Activated CD8-positive, alpha-beta T cell treated with anti-CD3 and anti-CD28 coated beads, Interleukin-2, amount 10 ng/mL, durations not matched to agents 7 days and 5 days (primary cell): ENCODE measurements at regions not wholly inside any gene's neighbourhood (a gene's known extent, or its start where the extent isn't known, plus 50 kb on each side); places are given as distances from the start of the nearest gene placed in this dataset.
"Not testable (repeated sequence)": the region's sequence is repeated elsewhere in the genome, so short reads cannot be mapped to it uniquely, and the experiment has no call there.

Source experiments
- ATAC-seq: fragments of 150-1000 bp; cut with Tn5 transposase; one replicate; pipeline ENCODE4 v1.10.0; 2021; ENCODE audit warnings: moderate library complexity
- CTCF ChIA-PET: fragments of 350-600 bp; sonication (Branson Sonifier 250); formaldehyde crosslinking; loops from one replicate; lab custom pipeline; 2021; ENCODE audit warnings: antibody characterized with exemption; lab: Charles Lee
- POLR2A ChIA-PET: fragments of 350-600 bp; sonication (Branson Sonifier 250); formaldehyde crosslinking; loops from one replicate; lab custom pipeline; 2021; ENCODE audit warnings: antibody characterized with exemption; lab: Charles Lee
- DNase-seq: peaks from one replicate; pipeline ENCODE4 v3.0.0-alpha.2; 2020
- H3K27ac Mint-ChIP-seq: one replicate; pipeline ENCODE4 v1.8.0; 2021; ENCODE audit warnings: mild to moderate bottlenecking, mixed read lengths
- H3K27me3 Mint-ChIP-seq: one replicate; pipeline ENCODE4 v1.8.0; 2021; ENCODE audit warnings: low read depth, mixed read lengths
- H3K36me3 Mint-ChIP-seq: one replicate; pipeline ENCODE4 v1.8.0; 2021; ENCODE audit warnings: low read depth, mixed read lengths
- H3K4me1 Mint-ChIP-seq: one replicate; pipeline ENCODE4 v1.8.0; 2021; ENCODE audit warnings: low read depth, mixed read lengths
- H3K4me3 Mint-ChIP-seq: one replicate; pipeline ENCODE4 v1.8.0; 2021; ENCODE audit warnings: mild to moderate bottlenecking, mixed read lengths
- H3K9me3 Mint-ChIP-seq: one replicate; pipeline ENCODE4 v1.8.0; 2022; ENCODE audit warnings: mixed read lengths; ENCODE audit not compliant: insufficient read depth

GRCh38 chr10:94133239-94133638, 139.5 kb downstream of the PLCE1 start:
- no peaks in the 10 kb centered on the region for H3K4me1 Mint-ChIP-seq
- ChIA-PET CTCF (no interaction called here), POLR2A (no interaction called here)
- no peak overlapping the region for H3K4me3 Mint-ChIP-seq
- H3K9me3 Mint-ChIP-seq: no peaks in the 10 kb centered on the region
- no peak overlapping the region for H3K27ac Mint-ChIP-seq
- no peaks in the 10 kb centered on the region for H3K36me3 Mint-ChIP-seq
- H3K27me3 Mint-ChIP-seq: peaks cover 2% of the 10 kb centered on the region
- ATAC-seq (no peak), DNase-seq (no peak)

- POLR2A ChIA-PET: no interaction called here
- ATAC-seq: no peak
- no peak overlapping the region for H3K4me3 Mint-ChIP-seq
- DNase-seq: no peak
- no peaks in the 10 kb centered on the region for H3K36me3 Mint-ChIP-seq
- no peaks in the 10 kb centered on the region for H3K4me1 Mint-ChIP-seq
- H3K27me3 Mint-ChIP-seq: peaks cover 2% of the 10 kb centered on the region
- H3K27ac Mint-ChIP-seq: no peak overlapping the region
- no peaks in the 10 kb centered on the region for H3K9me3 Mint-ChIP-seq
- CTCF ChIA-PET: no interaction called here
These were observed 144.0 kb downstream of the PLCE1 start for GRCh38 chr10:94137747-94138146.

GRCh38 chr10:94138391-94138790, 144.7 kb downstream of the PLCE1 start:
- DNase-seq (no peak), ATAC-seq (no peak)
- Mint-ChIP-seq H3K27ac (no peak overlapping the region), H3K4me3 (no peak overlapping the region), H3K9me3 (no peaks in the 10 kb centered on the region), H3K27me3 (peaks cover 2% of the 10 kb centered on the region), H3K36me3 (no peaks in the 10 kb centered on the region), H3K4me1 (no peaks in the 10 kb centered on the region)
- POLR2A ChIA-PET: no interaction called here
- CTCF ChIA-PET: no interaction called here

GRCh38 chr10:94143261-94143660, 149.5 kb downstream of the PLCE1 start:
- DNase-seq (no peak), ATAC-seq (no peak)
- Mint-ChIP-seq H3K36me3 (no peaks in the 10 kb centered on the region), H3K4me1 (no peaks in the 10 kb centered on the region), H3K27me3 (no peaks in the 10 kb centered on the region), H3K27ac (no peak overlapping the region), H3K9me3 (no peaks in the 10 kb centered on the region), H3K4me3 (no peak overlapping the region)
- CTCF ChIA-PET: no interaction called here
- POLR2A ChIA-PET: no interaction called here

DNA sequence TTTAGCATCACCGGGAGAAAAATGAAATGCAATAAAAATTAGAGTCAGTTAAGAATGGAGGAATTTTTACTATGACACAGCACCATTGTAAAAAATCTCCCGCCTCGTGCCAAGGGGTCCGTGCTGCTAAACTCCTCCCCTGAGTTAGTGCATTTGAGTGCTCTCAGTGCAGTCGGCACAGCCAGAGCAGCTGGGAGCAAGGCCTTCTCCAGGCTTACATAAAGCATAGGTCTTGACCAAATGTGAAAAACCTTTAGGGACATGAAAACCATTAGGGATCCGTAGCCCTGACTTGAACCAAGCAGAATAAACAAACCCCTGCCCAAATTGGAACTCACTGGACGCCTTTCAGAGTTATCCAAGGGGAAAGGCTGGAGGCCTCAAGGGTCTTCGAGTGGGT, 152.6 kb downstream of the PLCE1 start:
- no peak for ATAC-seq
- Mint-ChIP-seq H3K27me3 (no peaks in the 10 kb centered on the region), H3K9me3 (no peaks in the 10 kb centered on the region), H3K36me3 (no peaks in the 10 kb centered on the region), H3K4me1 (no peaks in the 10 kb centered on the region), H3K4me3 (no peak overlapping the region), H3K27ac (no peak overlapping the region)
- ChIA-PET POLR2A (no interaction called here), CTCF (no interaction called here)
- DNase-seq: no peak

- no peak for ATAC-seq
- no peak overlapping the region for H3K27ac Mint-ChIP-seq
- CTCF ChIA-PET: no interaction called here
These were observed 153.0 kb downstream of the PLCE1 start for GRCh38 chr10:94146746-94147145.

DNA sequence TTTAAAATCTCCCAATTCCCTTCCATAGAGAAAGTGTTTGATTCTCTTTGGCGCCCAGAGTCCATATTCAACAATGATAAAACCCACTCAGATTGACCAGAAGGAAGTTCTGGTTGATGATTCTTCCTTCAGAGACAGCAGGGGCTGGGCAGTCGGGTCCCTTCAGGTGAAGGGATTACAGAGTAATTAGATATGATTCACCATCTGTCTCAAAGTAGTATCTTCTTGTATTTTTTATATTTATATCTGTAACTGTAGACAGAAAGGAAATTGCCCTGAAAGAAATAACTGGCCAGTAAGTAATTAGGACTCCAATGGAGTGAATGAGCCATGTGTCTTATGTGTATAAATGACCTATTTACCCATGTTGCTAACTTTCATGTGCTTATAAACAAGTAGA, 156.0 kb downstream of the PLCE1 start:
- CTCF ChIA-PET: no interaction called here
- Mint-ChIP-seq H3K4me1 (no peaks in the 10 kb centered on the region), H3K36me3 (no peaks in the 10 kb centered on the region), H3K9me3 (no peaks in the 10 kb centered on the region), H3K27me3 (no peaks in the 10 kb centered on the region), H3K27ac (no peak overlapping the region), H3K4me3 (no peak overlapping the region)
- ATAC-seq (no peak), DNase-seq (no peak)
- POLR2A ChIA-PET: no interaction called here

More at GRCh38 chr10:94146746-94147145, 153.0 kb downstream of the PLCE1 start:
- Mint-ChIP-seq H3K36me3 (no peaks in the 10 kb centered on the region), H3K4me1 (no peaks in the 10 kb centered on the region), H3K27me3 (no peaks in the 10 kb centered on the region), H3K9me3 (no peaks in the 10 kb centered on the region), H3K4me3 (no peak overlapping the region)
- no peak for DNase-seq
- POLR2A ChIA-PET: no interaction called here

GRCh38 chr10:94150541-94151184, 156.9 kb downstream of the PLCE1 start:
- no peaks in the 10 kb centered on the region for H3K9me3 Mint-ChIP-seq
- no peaks in the 10 kb centered on the region for H3K4me1 Mint-ChIP-seq
- H3K36me3 Mint-ChIP-seq: no peaks in the 10 kb centered on the region
- CTCF ChIA-PET: no interaction called here
- DNase-seq (no peak), ATAC-seq (no peak)
- H3K4me3 Mint-ChIP-seq: no peak overlapping the region
- H3K27ac Mint-ChIP-seq: no peak overlapping the region
- POLR2A ChIA-PET: no interaction called here
- H3K27me3 Mint-ChIP-seq: no peaks in the 10 kb centered on the region

DNA sequence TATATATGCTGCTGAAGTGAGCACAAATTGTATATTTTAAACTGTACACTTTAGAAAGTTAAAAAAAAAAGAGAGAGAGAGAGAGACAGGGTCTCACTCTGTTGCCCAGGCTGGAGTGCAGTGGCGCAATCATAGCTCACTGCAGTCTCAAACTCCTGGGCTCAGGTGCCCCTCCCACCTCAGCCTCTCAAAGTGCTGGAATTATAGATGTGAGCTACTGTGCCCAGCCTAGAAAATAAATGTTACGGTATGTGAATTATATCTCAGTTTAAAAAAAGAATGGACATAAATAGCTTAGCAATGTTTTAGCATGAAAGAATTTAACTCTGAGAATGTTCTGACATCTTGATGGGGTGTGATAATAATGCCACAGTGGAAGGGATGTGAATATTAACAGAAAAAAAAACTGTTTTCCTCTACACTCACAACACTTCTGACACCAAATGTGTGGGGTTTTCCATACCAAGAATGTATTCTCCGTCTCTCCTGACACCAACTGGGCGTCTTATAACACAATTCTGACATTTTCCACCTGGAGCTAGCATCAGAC, 162.1 kb downstream of the PLCE1 start:
- H3K36me3 Mint-ChIP-seq: no peaks in the 10 kb centered on the region
- H3K27ac Mint-ChIP-seq: no peak overlapping the region
- H3K27me3 Mint-ChIP-seq: no peaks in the 10 kb centered on the region
- DNase-seq (no peak), ATAC-seq (no peak)
- POLR2A ChIA-PET: no interaction called here
- no peak overlapping the region for H3K4me3 Mint-ChIP-seq
- no peaks in the 10 kb centered on the region for H3K9me3 Mint-ChIP-seq
- no peaks in the 10 kb centered on the region for H3K4me1 Mint-ChIP-seq
- CTCF ChIA-PET: no interaction called here

GRCh38 chr10:94156453-94156852, 162.7 kb downstream of the PLCE1 start:
- Mint-ChIP-seq H3K36me3 (no peaks in the 10 kb centered on the region), H3K27me3 (no peaks in the 10 kb centered on the region), H3K4me1 (no peaks in the 10 kb centered on the region), H3K27ac (no peak overlapping the region), H3K4me3 (no peak overlapping the region), H3K9me3 (no peaks in the 10 kb centered on the region)
- DNase-seq (no peak), ATAC-seq (no peak)
- ChIA-PET POLR2A (no interaction called here), CTCF (no interaction called here)

DNA sequence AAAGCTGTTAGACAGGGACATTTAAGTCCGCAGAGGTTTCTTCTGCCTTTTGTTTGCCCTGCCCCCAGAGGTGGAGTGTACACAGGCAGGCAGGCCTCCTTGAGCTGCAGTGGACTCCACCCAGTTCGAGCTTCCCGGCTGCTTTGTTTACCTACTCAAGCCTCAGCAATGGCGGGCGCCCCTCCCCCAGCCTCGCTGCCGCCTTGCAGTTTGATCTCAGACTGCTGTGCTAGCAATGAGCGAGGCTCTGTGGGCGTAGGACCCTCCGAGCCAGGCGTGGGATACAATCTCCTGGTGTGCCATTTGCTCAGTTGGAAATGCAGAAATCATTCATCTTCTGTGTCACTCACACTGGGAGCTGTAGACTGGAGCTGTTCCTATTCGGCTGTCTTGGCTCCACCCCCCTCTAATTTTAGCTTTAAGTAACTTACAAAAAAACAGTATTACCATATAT, 171.5 kb downstream of the PLCE1 start:
- H3K4me3 Mint-ChIP-seq, CTCF ChIA-PET, H3K4me1 Mint-ChIP-seq, H3K27me3 Mint-ChIP-seq, POLR2A ChIA-PET, DNase-seq, H3K9me3 Mint-ChIP-seq, H3K36me3 Mint-ChIP-seq, ATAC-seq, H3K27ac Mint-ChIP-seq: not testable (repeated sequence)

DNA sequence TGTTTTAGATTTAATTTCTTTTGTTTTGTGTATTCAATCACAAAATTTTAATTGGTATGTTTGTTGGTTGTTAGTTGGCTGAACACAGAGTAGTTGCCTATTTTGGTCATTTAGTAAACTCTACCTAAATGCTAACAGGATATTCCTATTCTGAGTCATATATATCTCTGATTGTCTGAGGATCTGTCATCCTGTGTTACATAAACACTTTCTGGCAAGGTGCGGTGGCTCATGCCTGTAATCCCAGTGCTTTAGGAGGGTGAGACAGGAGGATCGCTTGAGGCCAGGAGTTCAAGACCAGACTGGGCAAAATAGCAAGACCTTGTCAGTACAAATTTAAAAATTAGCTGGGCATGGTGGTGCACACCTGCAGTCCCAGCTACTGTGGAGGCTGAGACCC, 178.6 kb downstream of the PLCE1 start:
- no peak for DNase-seq
- Mint-ChIP-seq H3K4me1 (no peaks in the 10 kb centered on the region), H3K9me3 (no peaks in the 10 kb centered on the region), H3K4me3 (no peak overlapping the region), H3K27ac (no peak overlapping the region), H3K36me3 (no peaks in the 10 kb centered on the region), H3K27me3 (no peaks in the 10 kb centered on the region)
- CTCF ChIA-PET: no interaction called here
- POLR2A ChIA-PET: no interaction called here
- ATAC-seq: no peak

GRCh38 chr10:94173594-94173993, 179.9 kb downstream of the PLCE1 start:
- ATAC-seq: no peak
- CTCF ChIA-PET: no interaction called here

More at GRCh38 chr10:94173594-94173993, 179.9 kb downstream of the PLCE1 start:
- no peaks in the 10 kb centered on the region for H3K9me3 Mint-ChIP-seq
- no peak for DNase-seq
- POLR2A ChIA-PET: no interaction called here
- no peak overlapping the region for H3K4me3 Mint-ChIP-seq
- H3K36me3 Mint-ChIP-seq: no peaks in the 10 kb centered on the region
- no peaks in the 10 kb centered on the region for H3K4me1 Mint-ChIP-seq
- H3K27me3 Mint-ChIP-seq: no peaks in the 10 kb centered on the region
- no peak overlapping the region for H3K27ac Mint-ChIP-seq
